ENCODE measurements at regions not wholly inside any gene's neighbourhood (a gene's known extent, or its start where the extent isn't known, plus 50 kb on each side); places are given as distances from the start of the nearest gene placed in this dataset.

DNA sequence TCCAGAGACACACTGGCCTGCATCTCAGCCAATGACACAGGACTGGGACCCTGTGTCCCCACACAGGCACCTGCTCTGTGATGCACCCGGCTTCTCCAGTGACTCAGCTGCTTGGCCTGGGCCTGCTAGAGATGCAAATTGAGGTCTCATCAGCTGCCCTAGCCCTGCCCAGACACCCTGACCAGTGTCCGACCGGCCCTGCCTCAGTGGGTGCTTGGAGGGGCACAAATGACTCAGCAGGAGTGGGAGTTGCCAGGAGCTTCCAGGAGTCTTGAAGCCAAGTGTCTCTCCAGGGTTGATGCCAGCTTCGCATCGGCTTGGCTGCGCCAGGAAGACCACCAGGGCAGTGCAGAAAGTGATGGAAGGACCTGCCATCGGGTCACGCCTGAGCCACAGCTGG lies 148.2 kb downstream of the ICE1 start:
- Histone ChIP-seq H3K36me3 (ENCODE audit: control insufficient read depth, insufficient read depth, low read length) (no peaks in the 10 kb centered on the region), H3K4me1 (ENCODE audit: control insufficient read depth, insufficient read depth, low read length) (peaks cover 15% of the 10 kb centered on the region), H3K27ac (ENCODE audit: low read depth, low read length) (no peak overlapping the region), H3K27me3 (ENCODE audit: control insufficient read depth, insufficient read depth, low read length) (no peaks in the 10 kb centered on the region), H3K9ac (ENCODE audit: low read length) (no peak overlapping the region), H3K4me3 (ENCODE audit: low read length) (no peak overlapping the region)

- no peak overlapping the region for H3K4me3 ChIP-seq (ENCODE audit: low read length)
- H3K9ac ChIP-seq (ENCODE audit: low read length): no peak overlapping the region
- H3K27ac ChIP-seq (ENCODE audit: low read depth, low read length): no peak overlapping the region
- peaks cover 4% of the 10 kb centered on the region for H3K4me1 ChIP-seq (ENCODE audit: control insufficient read depth, insufficient read depth, low read length)
- H3K36me3 ChIP-seq (ENCODE audit: control insufficient read depth, insufficient read depth, low read length): no peaks in the 10 kb centered on the region
- H3K27me3 ChIP-seq (ENCODE audit: control insufficient read depth, insufficient read depth, low read length): no peaks in the 10 kb centered on the region
Observed at GRCh38 chr5:5564898-5565297, 142.4 kb downstream of the ICE1 start.

DNA sequence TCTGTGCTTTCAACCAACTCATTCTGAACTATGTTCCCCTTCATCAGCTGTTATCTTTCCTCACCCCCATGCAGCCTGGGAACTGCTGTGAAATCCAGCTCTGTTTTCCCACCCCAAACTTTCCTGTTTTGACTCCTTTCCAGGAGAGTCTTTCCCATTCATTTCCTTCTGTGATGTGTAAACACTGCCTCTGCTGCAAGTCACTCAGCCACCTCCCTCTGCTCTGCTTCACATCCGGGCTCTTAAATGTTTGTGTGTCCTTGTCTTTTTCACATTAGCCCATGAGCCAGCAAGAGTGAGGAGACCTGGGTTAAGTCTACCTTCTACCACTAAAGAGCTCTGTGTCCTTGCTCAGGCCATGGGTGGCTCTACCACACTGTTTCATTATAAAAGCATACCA lies 137.5 kb downstream of the ICE1 start:
- no peaks in the 10 kb centered on the region for H3K27me3 ChIP-seq (ENCODE audit: control insufficient read depth, insufficient read depth, low read length)
- no peaks in the 10 kb centered on the region for H3K36me3 ChIP-seq (ENCODE audit: control insufficient read depth, insufficient read depth, low read length)
- no peak overlapping the region for H3K9ac ChIP-seq (ENCODE audit: low read length)
- no peak overlapping the region for H3K4me3 ChIP-seq (ENCODE audit: low read length)
- H3K4me1 ChIP-seq (ENCODE audit: control insufficient read depth, insufficient read depth, low read length): no peaks in the 10 kb centered on the region
- no peak overlapping the region for H3K27ac ChIP-seq (ENCODE audit: low read depth, low read length)

- Histone ChIP-seq H3K4me3 (ENCODE audit: low read length) (no peak overlapping the region), H3K27me3 (ENCODE audit: control insufficient read depth, insufficient read depth, low read length) (no peaks in the 10 kb centered on the region), H3K9ac (ENCODE audit: low read length) (no peak overlapping the region), H3K27ac (ENCODE audit: low read depth, low read length) (no peak overlapping the region), H3K36me3 (ENCODE audit: control insufficient read depth, insufficient read depth, low read length) (no peaks in the 10 kb centered on the region), H3K4me1 (ENCODE audit: control insufficient read depth, insufficient read depth, low read length) (no peaks in the 10 kb centered on the region)
Observed at GRCh38 chr5:5558638-5559527, 136.4 kb downstream of the ICE1 start.

DNA sequence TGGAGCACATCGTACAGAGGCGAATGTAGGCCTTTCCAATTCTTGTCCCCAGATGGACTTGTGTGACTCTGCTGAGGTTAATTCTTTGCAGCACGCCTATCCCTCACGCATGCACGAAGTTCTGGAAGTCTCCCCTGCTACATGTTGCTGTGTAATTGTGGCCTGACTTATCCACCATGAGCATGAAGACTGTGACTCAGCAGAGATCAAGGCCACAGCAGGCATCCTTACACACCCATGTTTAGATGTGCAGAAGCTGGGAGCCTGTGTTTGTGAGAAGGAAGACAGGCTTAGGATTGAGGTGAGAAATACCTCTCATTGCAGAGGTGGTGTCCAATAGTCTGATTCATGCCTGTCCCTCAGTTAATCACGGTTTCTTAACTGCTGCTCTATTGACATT lies 135.6 kb downstream of the ICE1 start:
- no peak overlapping the region for H3K4me3 ChIP-seq (ENCODE audit: low read length)
- H3K9ac ChIP-seq (ENCODE audit: low read length): no peak overlapping the region
- no peak overlapping the region for H3K27ac ChIP-seq (ENCODE audit: low read depth, low read length)
- H3K4me1 ChIP-seq (ENCODE audit: control insufficient read depth, insufficient read depth, low read length): no peaks in the 10 kb centered on the region
- H3K36me3 ChIP-seq (ENCODE audit: control insufficient read depth, insufficient read depth, low read length): no peaks in the 10 kb centered on the region
- H3K27me3 ChIP-seq (ENCODE audit: control insufficient read depth, insufficient read depth, low read length): no peaks in the 10 kb centered on the region

GRCh38 chr5:5551499-5551898 lies 129.0 kb downstream of the ICE1 start:
- Histone ChIP-seq H3K9ac (ENCODE audit: low read length) (no peak overlapping the region), H3K4me1 (ENCODE audit: control insufficient read depth, insufficient read depth, low read length) (no peaks in the 10 kb centered on the region), H3K27ac (ENCODE audit: low read depth, low read length) (no peak overlapping the region), H3K27me3 (ENCODE audit: control insufficient read depth, insufficient read depth, low read length) (no peaks in the 10 kb centered on the region), H3K36me3 (ENCODE audit: control insufficient read depth, insufficient read depth, low read length) (no peaks in the 10 kb centered on the region), H3K4me3 (ENCODE audit: low read length) (no peak overlapping the region)

DNA sequence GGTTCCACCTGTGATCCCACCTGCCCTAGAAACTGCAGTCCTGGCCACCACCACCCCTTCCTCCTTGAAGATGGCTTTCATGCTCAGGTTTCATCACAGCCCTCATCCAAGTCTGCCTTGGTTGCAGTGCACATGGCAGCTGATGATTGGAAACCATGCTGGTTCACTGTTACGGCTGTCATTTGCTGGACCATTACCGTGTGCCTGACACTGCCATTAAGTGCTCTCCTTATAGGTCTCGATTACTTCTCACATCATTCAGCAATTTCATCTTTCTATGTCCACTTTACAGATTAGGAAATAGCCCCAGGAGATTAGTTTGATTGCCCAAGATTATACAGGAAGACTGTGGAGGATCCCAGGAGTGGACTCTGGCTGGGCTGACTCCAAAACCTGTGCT lies 123.9 kb downstream of the ICE1 start:
- Histone ChIP-seq H3K36me3 (ENCODE audit: control insufficient read depth, insufficient read depth, low read length) (no peaks in the 10 kb centered on the region), H3K27ac (ENCODE audit: low read depth, low read length) (no peak overlapping the region), H3K27me3 (ENCODE audit: control insufficient read depth, insufficient read depth, low read length) (no peaks in the 10 kb centered on the region), H3K9ac (ENCODE audit: low read length) (no peak overlapping the region), H3K4me1 (ENCODE audit: control insufficient read depth, insufficient read depth, low read length) (no peaks in the 10 kb centered on the region), H3K4me3 (ENCODE audit: low read length) (no peak overlapping the region)

GRCh38 chr5:5544094-5544663 lies 121.7 kb downstream of the ICE1 start:
- Histone ChIP-seq H3K27me3 (ENCODE audit: control insufficient read depth, insufficient read depth, low read length) (no peaks in the 10 kb centered on the region), H3K9ac (ENCODE audit: low read length) (no peak overlapping the region), H3K4me3 (ENCODE audit: low read length) (no peak overlapping the region), H3K36me3 (ENCODE audit: control insufficient read depth, insufficient read depth, low read length) (no peaks in the 10 kb centered on the region), H3K4me1 (ENCODE audit: control insufficient read depth, insufficient read depth, low read length) (no peaks in the 10 kb centered on the region), H3K27ac (ENCODE audit: low read depth, low read length) (no peak overlapping the region)

DNA sequence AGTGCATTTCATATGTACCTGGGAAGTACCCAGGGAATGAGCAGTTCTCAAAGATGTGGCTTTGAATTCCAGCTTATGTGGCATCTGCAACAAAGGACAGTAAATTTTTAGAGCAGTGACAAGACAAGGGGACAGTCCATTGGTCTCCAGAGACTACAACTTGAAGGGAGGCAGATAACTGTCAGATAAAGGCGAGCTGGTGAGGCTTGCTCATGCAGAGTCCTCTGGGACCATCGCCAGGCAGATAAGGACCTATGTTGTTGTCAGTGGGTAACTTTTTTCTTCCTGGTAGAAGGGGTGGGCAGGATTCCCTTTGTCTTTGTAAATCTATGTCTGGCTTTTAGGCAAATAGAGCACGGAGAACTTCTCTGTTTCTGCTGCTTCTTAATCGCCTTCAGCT lies 120.2 kb downstream of the ICE1 start:
- Histone ChIP-seq H3K36me3 (ENCODE audit: control insufficient read depth, insufficient read depth, low read length) (no peaks in the 10 kb centered on the region), H3K27me3 (ENCODE audit: control insufficient read depth, insufficient read depth, low read length) (no peaks in the 10 kb centered on the region), H3K9ac (ENCODE audit: low read length) (no peak overlapping the region), H3K27ac (ENCODE audit: low read depth, low read length) (no peak overlapping the region), H3K4me1 (ENCODE audit: control insufficient read depth, insufficient read depth, low read length) (no peaks in the 10 kb centered on the region), H3K4me3 (ENCODE audit: low read length) (no peak overlapping the region)

DNA sequence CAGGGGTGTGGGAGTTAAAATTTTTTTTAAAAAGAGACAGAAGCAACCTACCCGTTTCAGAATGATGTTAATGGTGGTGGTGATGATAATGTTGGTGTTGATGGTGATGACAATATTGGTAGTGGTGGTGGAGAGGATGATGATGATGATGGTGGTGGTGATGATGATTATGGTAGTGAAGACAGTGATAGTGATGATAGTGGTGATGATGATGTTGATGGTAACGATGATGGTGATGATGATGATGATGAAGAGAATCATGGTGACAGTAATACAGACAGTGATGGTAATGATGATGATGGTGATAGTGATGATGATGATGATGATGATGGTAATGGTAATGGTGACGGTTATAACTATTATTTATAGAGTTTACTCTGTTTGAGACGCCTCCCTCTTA lies 117.6 kb downstream of the ICE1 start:
- Histone ChIP-seq H3K27ac (ENCODE audit: low read depth, low read length) (no peak overlapping the region), H3K36me3 (ENCODE audit: control insufficient read depth, insufficient read depth, low read length) (no peaks in the 10 kb centered on the region), H3K4me1 (ENCODE audit: control insufficient read depth, insufficient read depth, low read length) (no peaks in the 10 kb centered on the region), H3K27me3 (ENCODE audit: control insufficient read depth, insufficient read depth, low read length) (no peaks in the 10 kb centered on the region), H3K4me3 (ENCODE audit: low read length) (no peak overlapping the region), H3K9ac (ENCODE audit: low read length) (no peak overlapping the region)
